CD14-positive monocyte (primary cell): ENCODE measurements at regions not wholly inside any gene's neighbourhood (a gene's known extent, or its start where the extent isn't known, plus 50 kb on each side); places are given as distances from the start of the nearest gene placed in this dataset.

Experiments used
- DNase-seq, 3 donors: peaks; one replicate each; pipeline ENCODE4 v3.0.0-alpha.2; 2011 to 2022
- H2AFZ ChIP-seq: 2 replicates; pipeline ENCODE4 v1.6.0; 2012; ENCODE audit warnings: mild to moderate bottlenecking, low read depth, low read length, inconsistent platforms; ENCODE audit not compliant: insufficient read depth, poor library complexity, severe bottlenecking
- H3K27ac ChIP-seq, 2 donors: 1 replicate in 1 of 2; 2 replicates in 1 of 2; pipeline ENCODE4 v1.5.1; 2012 to 2013; ENCODE audit warnings: low read length in 2 of 2, control low read depth in 1 of 2, inconsistent platforms in 1 of 2, low read depth in 1 of 2, mild to moderate bottlenecking in 1 of 2
- H3K27me3 ChIP-seq, 2 donors: one replicate each; pipeline versions ENCODE4 v1.6.0 to v1.6.1; 2011 to 2013; ENCODE audit warnings: low read length in 2 of 2; ENCODE audit not compliant: control insufficient read depth in 2 of 2, insufficient read depth in 2 of 2
- H3K36me3 ChIP-seq, 2 donors: replicated peaks in 1 of 2; 1 replicate in 1 of 2; 2 replicates in 1 of 2; pipeline versions ENCODE4 v1.5.1 to v1.6.1; 2012 to 2013; ENCODE audit warnings: low read length in 2 of 2, control low read depth in 1 of 2, inconsistent platforms in 1 of 2, mild to moderate bottlenecking in 1 of 2; ENCODE audit not compliant: insufficient read depth in 2 of 2, control insufficient read depth in 1 of 2
- H3K4me1 ChIP-seq, 2 donors: 1 replicate in 1 of 2; 2 replicates in 1 of 2; pipeline versions ENCODE4 v1.5.1 to v1.6.1; 2012 to 2013; ENCODE audit warnings: low read length in 2 of 2, control low read depth in 1 of 2, inconsistent platforms in 1 of 2, mild to moderate bottlenecking in 1 of 2, moderate library complexity in 1 of 2; ENCODE audit not compliant: insufficient read depth in 2 of 2, control insufficient read depth in 1 of 2
- H3K4me2 ChIP-seq: replicated peaks from 2 replicates; pipeline ENCODE3; 2012; ENCODE audit warnings: low read length, moderate library complexity, mild to moderate bottlenecking; ENCODE audit not compliant: poor library complexity, severe bottlenecking; ENCODE audit errors: extremely low read depth
- H3K4me3 ChIP-seq, 3 experiments: fragments of 200-600 bp in 1 of 3; sonication (generic) in 1 of 3; replicated peaks in 1 of 3; 1 replicate in 2 of 3; 2 replicates in 1 of 3; pipeline ENCODE4 v1.5.1; 2011 to 2013; ENCODE audit warnings: low read length in 3 of 3, mild to moderate bottlenecking in 3 of 3, control low read depth in 2 of 3, low read depth in 2 of 3, inconsistent platforms in 1 of 3, moderate library complexity in 1 of 3
- H3K79me2 ChIP-seq: 2 replicates; pipeline ENCODE4 v1.6.0; 2012; ENCODE audit warnings: mild to moderate bottlenecking, control low read depth, inconsistent platforms, low read length, moderate library complexity; ENCODE audit not compliant: insufficient read depth
- H3K9ac ChIP-seq: 2 replicates; pipeline ENCODE4 v1.6.0; 2017; ENCODE audit warnings: low read length, mild to moderate bottlenecking; ENCODE audit not compliant: insufficient read depth, poor library complexity, severe bottlenecking
- H3K9me3 ChIP-seq, 2 donors: replicated peaks in 1 of 2; 1 replicate in 1 of 2; 2 replicates in 1 of 2; pipeline versions ENCODE4 v1.5.1 to v1.6.1; 2012 to 2013; ENCODE audit warnings: low read length in 2 of 2, control low read depth in 1 of 2; ENCODE audit not compliant: control insufficient read depth in 1 of 2, insufficient read depth in 1 of 2
- H4K20me1 ChIP-seq: 2 replicates; pipeline ENCODE4 v1.6.0; 2012; ENCODE audit warnings: mild to moderate bottlenecking, low read length, control low read depth, moderate library complexity; ENCODE audit not compliant: insufficient read depth
- H3K27ac Mint-ChIP-seq, 7 donors: one replicate each; pipeline ENCODE4 v1.8.0; 2020; ENCODE audit warnings: mild to moderate bottlenecking in 7 of 7, mixed read lengths in 7 of 7, moderate library complexity in 6 of 7, inconsistent platforms in 2 of 7
- H3K27me3 Mint-ChIP-seq, 3 donors: one replicate each; pipeline ENCODE4 v1.8.0; 2021 to 2022; ENCODE audit warnings: low read depth in 3 of 3, mild to moderate bottlenecking in 3 of 3, mixed read lengths in 3 of 3, moderate library complexity in 3 of 3, inconsistent platforms in 1 of 3
- H3K36me3 Mint-ChIP-seq, 2 donors: one replicate each; pipeline ENCODE4 v1.8.0; 2020; ENCODE audit warnings: mixed read lengths in 2 of 2, inconsistent platforms in 1 of 2, mild to moderate bottlenecking in 1 of 2
- H3K4me1 Mint-ChIP-seq: one replicate; pipeline ENCODE4 v1.8.0; 2020; ENCODE audit warnings: mild to moderate bottlenecking, mixed read lengths
- H3K4me3 Mint-ChIP-seq, 2 donors: one replicate each; pipeline ENCODE4 v1.8.0; 2020; ENCODE audit warnings: mild to moderate bottlenecking in 2 of 2, mixed read lengths in 2 of 2, moderate library complexity in 1 of 2
- H3K9me3 Mint-ChIP-seq, 7 donors: one replicate each; pipeline ENCODE4 v1.8.0; 2020 to 2022; ENCODE audit warnings: mixed read lengths in 7 of 7, mild to moderate bottlenecking in 6 of 7, moderate library complexity in 6 of 7, inconsistent platforms in 2 of 7
- WGBS: methylation state at CpG from one replicate; pipeline ENCODE4 v1.1.5; 2013; ENCODE audit warnings: missing lambda C conversion rate; ENCODE audit not compliant: insufficient coverage; 5-methylcytosine and 5-hydroxymethylcytosine counted together
- intact Hi-C, 2 donors: fragments of 100-400 bp; cut with micrococcal nuclease; formaldehyde crosslinking; loops; one replicate each; pipeline versions ENCODE4 v1.15.0 to v1.15.1; 2023
- TF ChIP-seq, protein P1 (sequence below): fragments of 200-600 bp; IDR thresholded peaks from one replicate; pipeline ENCODE4 v1.8.0; 2022; ENCODE audit warnings: antibody characterized with exemption, mild to moderate bottlenecking

DNA sequence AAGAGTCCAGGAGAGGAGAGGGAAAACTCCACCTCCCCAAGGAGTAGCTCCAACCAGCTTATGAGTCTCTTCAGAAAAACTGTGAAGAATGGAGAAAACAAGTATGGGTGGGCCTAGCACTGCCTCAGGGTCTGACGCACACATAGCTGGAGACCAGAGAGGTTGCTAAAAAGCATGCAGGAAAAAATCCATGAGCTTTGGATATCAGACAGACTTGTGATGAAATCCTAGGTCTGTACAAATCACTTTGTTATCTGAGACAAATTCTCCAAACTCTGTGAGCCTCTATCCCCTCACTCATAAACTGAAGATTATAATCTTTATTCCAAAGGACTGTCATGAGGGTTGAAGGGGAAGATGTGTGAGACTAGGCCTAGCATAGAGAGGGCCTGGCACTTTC lies 141.5 kb upstream of the FGGY start:
- Histone ChIP-seq H3K9me3 (peaks cover 0 to 9% of the 10 kb centered on the region in 2 donors), H3K4me3 (no peak overlapping the region), H3K36me3 (no peaks in the 10 kb centered on the region), H3K79me2 (no peaks in the 10 kb centered on the region), H2AFZ (no peak overlapping the region), H4K20me1 (no peaks in the 10 kb centered on the region), H3K4me2 (no peak overlapping the region), H3K9ac (no peak overlapping the region), H3K27me3 (no peaks in the 10 kb centered on the region), H3K4me1 (peaks cover 3 to 4% of the 10 kb centered on the region in 2 donors), H3K27ac (no peak overlapping the region)
- H3K27ac Mint-ChIP-seq: no peak overlapping the region
- no peak overlapping the region for H3K4me3 Mint-ChIP-seq
- H3K4me1 Mint-ChIP-seq: peaks cover 7% of the 10 kb centered on the region
- peaks cover 2 to 13% (median 9%) of the 10 kb centered on the region in 7 donors for H3K9me3 Mint-ChIP-seq
- DNase-seq: no peak
- intact Hi-C loops: no loop called here
- peaks cover 0 to 2% (median 1%) of the 10 kb centered on the region in 3 donors for H3K27me3 Mint-ChIP-seq
- 100% methylated on average over 1 of the region's 1 CpG for WGBS
- no peaks in the 10 kb centered on the region for H3K36me3 Mint-ChIP-seq
- TF ChIP-seq, protein P1, sequence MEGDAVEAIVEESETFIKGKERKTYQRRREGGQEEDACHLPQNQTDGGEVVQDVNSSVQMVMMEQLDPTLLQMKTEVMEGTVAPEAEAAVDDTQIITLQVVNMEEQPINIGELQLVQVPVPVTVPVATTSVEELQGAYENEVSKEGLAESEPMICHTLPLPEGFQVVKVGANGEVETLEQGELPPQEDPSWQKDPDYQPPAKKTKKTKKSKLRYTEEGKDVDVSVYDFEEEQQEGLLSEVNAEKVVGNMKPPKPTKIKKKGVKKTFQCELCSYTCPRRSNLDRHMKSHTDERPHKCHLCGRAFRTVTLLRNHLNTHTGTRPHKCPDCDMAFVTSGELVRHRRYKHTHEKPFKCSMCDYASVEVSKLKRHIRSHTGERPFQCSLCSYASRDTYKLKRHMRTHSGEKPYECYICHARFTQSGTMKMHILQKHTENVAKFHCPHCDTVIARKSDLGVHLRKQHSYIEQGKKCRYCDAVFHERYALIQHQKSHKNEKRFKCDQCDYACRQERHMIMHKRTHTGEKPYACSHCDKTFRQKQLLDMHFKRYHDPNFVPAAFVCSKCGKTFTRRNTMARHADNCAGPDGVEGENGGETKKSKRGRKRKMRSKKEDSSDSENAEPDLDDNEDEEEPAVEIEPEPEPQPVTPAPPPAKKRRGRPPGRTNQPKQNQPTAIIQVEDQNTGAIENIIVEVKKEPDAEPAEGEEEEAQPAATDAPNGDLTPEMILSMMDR: no peak

DNA sequence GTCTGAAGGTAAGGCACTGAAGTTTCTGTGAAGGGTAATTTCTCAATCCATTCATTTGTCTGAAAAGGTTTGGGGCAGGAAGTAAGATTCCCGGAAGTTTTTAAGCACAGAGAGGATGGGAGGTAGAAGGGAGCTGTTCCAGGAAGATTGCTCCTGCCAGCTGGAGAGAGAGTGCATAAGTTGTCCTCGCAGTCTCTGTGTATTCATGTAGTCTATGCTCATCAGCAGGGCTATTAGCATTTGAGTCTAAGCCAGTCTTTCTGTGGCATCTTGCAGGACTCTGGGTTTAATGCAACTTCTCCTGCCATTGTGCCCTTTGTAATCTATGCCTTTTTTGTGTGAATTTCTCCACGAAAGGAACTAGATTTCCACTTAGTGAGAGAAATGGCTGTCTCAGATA lies 140.8 kb upstream of the FGGY start:
- Histone ChIP-seq H3K4me2 (no peak overlapping the region), H3K79me2 (no peaks in the 10 kb centered on the region), H3K4me1 (no peaks in the 10 kb centered on the region), H3K27ac (no peak overlapping the region), H3K27me3 (no peaks in the 10 kb centered on the region), H4K20me1 (no peaks in the 10 kb centered on the region), H2AFZ (no peak overlapping the region), H3K9ac (no peak overlapping the region), H3K9me3 (peaks cover 0 to 9% of the 10 kb centered on the region in 2 donors), H3K4me3 (no peak overlapping the region), H3K36me3 (no peaks in the 10 kb centered on the region)
- no peak overlapping the region for H3K27ac Mint-ChIP-seq
- H3K27me3 Mint-ChIP-seq: peaks cover 0 to 2% (median 1%) of the 10 kb centered on the region in 3 donors
- TF ChIP-seq, protein P1: no peak
- no peaks in the 10 kb centered on the region for H3K4me1 Mint-ChIP-seq
- intact Hi-C loops: no loop called here
- peaks cover 2 to 13% (median 9%) of the 10 kb centered on the region in 7 donors for H3K9me3 Mint-ChIP-seq
- no peak for DNase-seq
- 27% methylated on average over 3 of the region's 3 CpGs for WGBS
- H3K36me3 Mint-ChIP-seq: no peaks in the 10 kb centered on the region
- no peak overlapping the region for H3K4me3 Mint-ChIP-seq
